ENCODE measurements at regions not wholly inside any gene's neighbourhood (a gene's known extent, or its start where the extent isn't known, plus 50 kb on each side); places are given as distances from the start of the nearest gene placed in this dataset.

DNA sequence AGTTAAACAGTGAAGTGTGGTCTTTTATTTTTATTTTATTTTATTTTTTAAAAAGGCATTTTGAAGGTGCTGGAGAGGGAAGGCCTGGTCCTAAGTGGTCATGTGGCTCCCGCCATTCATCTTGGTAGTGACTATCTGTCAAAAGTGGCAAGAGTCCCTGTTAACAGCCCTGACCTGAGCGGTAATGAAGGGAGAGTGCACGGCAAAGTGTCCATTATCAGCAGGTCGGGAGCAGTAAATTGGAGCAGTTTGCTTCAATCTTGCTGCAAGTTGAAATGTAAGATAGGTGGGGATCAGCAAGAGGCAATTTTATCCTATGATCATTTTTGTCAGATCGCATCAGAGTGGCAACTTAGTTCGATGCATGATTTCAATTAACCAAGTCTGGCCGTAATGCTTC is 227.4 kb upstream of the SP4 start:
- no peak overlapping the region for H3K27ac ChIP-seq
- H3K9me3 ChIP-seq, result no peaks in the 10 kb centered on the region
- no peak for ATAC-seq
- 43 to 81% methylated on average over 7 of the region's 7 CpGs for WGBS, 2 donors (ENCODE audit: low coverage in 1 of 2)
- H3K4me1 ChIP-seq, result no peaks in the 10 kb centered on the region
- TF ChIP-seq POLR2AphosphoS5 (IDR thresholded peaks at IDR 0.05), result no peak
- H3K36me3 ChIP-seq, result no peaks in the 10 kb centered on the region
- no peaks in the 10 kb centered on the region for H3K27me3 ChIP-seq
- H3K4me3 ChIP-seq, result no peak overlapping the region

DNA sequence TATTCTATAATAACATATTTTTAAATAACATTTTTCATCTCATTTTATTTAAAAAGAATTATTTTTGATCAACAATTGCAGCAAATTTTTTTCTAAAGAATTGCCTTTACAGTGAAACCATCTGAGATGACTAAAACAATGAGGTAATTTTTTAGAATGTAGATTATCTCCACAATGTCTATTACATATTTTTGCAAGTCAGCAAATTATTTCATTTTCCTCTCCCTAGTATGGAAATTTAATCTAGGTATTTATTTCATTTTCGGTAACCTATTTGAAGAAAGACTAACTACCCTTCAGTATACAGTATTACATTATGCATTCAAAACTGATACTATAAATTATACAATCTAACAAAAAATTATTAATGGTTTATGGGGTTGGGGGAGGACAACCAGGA is 213.2 kb upstream of the SP4 start:
- Histone ChIP-seq H3K9me3 (no peaks in the 10 kb centered on the region), H3K4me1 (no peaks in the 10 kb centered on the region), H3K36me3 (no peaks in the 10 kb centered on the region), H3K27ac (no peak overlapping the region), H3K27me3 (no peaks in the 10 kb centered on the region), H3K4me3 (no peak overlapping the region)
- ATAC-seq, result no peak
- 50 to 80% methylated on average over 1 of the region's 1 CpG for WGBS, 2 donors (ENCODE audit: low coverage in 1 of 2)
- TF ChIP-seq, protein P1, sequence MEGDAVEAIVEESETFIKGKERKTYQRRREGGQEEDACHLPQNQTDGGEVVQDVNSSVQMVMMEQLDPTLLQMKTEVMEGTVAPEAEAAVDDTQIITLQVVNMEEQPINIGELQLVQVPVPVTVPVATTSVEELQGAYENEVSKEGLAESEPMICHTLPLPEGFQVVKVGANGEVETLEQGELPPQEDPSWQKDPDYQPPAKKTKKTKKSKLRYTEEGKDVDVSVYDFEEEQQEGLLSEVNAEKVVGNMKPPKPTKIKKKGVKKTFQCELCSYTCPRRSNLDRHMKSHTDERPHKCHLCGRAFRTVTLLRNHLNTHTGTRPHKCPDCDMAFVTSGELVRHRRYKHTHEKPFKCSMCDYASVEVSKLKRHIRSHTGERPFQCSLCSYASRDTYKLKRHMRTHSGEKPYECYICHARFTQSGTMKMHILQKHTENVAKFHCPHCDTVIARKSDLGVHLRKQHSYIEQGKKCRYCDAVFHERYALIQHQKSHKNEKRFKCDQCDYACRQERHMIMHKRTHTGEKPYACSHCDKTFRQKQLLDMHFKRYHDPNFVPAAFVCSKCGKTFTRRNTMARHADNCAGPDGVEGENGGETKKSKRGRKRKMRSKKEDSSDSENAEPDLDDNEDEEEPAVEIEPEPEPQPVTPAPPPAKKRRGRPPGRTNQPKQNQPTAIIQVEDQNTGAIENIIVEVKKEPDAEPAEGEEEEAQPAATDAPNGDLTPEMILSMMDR (IDR thresholded peaks at IDR 0.05), result no peak

DNA sequence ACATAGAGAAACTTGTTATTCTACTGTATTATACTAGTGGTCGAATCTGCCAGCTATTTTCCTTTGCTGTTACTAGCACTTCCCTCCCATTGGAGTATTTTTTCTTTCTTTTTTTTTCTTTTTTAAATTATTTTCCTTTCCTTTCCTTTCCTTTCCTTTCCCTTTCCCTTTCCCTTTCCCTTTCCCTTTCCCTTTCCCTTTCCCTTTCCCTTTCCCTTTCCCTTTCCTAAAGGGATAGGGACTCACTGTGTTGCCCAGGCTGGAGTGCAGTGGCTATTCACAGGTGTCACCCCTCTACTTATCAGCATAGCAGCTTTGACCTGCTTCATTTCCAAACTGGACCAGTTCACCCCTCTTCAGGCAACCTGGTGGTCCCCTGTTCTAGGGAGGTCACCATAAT is 212.6 kb upstream of the SP4 start:
- H3K27ac ChIP-seq, result no peak overlapping the region
- no peak for ATAC-seq
- 100% methylated on average over 1 of the region's 1 CpG for WGBS, 2 donors (ENCODE audit: low coverage in 1 of 2)

DNA sequence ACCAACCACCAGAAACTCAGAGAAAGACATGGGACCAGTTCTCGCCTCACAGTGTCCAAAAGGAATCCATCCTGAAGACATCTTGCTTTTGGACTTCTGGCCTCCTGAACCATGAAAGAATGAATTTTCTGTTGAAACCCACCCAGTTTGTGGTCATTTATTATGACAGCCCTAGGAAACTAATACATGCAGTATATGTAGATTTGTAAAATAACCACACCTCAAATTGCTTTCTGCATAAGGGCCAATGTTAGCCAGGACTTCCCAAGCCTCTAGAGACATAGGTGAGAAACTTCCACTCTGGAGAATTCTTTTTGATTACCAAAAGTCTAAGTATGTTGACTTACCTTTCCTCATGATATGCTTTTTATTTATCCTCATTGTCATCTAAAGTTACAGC is 210.5 kb upstream of the SP4 start:
- ATAC-seq, result no peak
- no peaks in the 10 kb centered on the region for H3K4me1 ChIP-seq
- WGBS, 2 donors (ENCODE audit: low coverage in 1 of 2), result 35 to 86% methylated on average over 1 of the region's 1 CpG
- no peak overlapping the region for H3K4me3 ChIP-seq
- H3K9me3 ChIP-seq, result no peaks in the 10 kb centered on the region
- no peaks in the 10 kb centered on the region for H3K36me3 ChIP-seq
- H3K27me3 ChIP-seq, result no peaks in the 10 kb centered on the region
- TF ChIP-seq EP300 (IDR thresholded peaks at IDR 0.05) (no peak), POLR2AphosphoS5 (IDR thresholded peaks at IDR 0.05) (no peak), POLR2A (IDR thresholded peaks at IDR 0.05) (no peak)
- TF ChIP-seq, protein P1 (IDR thresholded peaks at IDR 0.05), result no peak
- H3K27ac ChIP-seq, result no peak overlapping the region

More for the DNA sequence above, 212.6 kb upstream of the SP4 start:
- Histone ChIP-seq H3K27me3 (no peaks in the 10 kb centered on the region), H3K9me3 (no peaks in the 10 kb centered on the region), H3K4me1 (no peaks in the 10 kb centered on the region), H3K36me3 (no peaks in the 10 kb centered on the region), H3K4me3 (no peak overlapping the region)
- no peak for TF ChIP-seq POLR2A (IDR thresholded peaks at IDR 0.05)
- TF ChIP-seq, protein P1 (IDR thresholded peaks at IDR 0.05), result no peak
- TF ChIP-seq EP300 (IDR thresholded peaks at IDR 0.05), result no peak
- no peak for TF ChIP-seq POLR2AphosphoS5 (IDR thresholded peaks at IDR 0.05)

DNA sequence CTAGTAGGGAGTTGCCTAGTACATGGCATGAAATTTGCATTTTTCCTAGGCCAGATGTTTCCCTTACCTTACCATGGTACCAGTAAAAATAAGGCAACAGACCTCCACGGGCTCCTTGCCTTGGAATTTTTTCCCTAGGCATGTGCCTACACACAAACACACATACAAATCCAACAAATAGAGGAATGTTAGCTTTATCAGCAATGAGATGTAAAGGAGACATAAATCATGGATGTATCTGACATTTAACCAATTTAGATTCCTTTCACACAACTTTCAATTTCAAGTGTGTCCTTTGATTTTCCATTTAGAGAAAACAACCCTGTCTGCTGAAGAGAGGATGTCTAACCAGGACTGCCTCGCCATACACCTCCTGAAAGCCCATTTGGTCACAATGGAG is 209.7 kb upstream of the SP4 start:
- H3K27ac ChIP-seq, result no peak overlapping the region
- ATAC-seq, result no peak
- no peaks in the 10 kb centered on the region for H3K36me3 ChIP-seq

More for the DNA sequence above, 209.7 kb upstream of the SP4 start:
- no peaks in the 10 kb centered on the region for H3K9me3 ChIP-seq
- TF ChIP-seq POLR2AphosphoS5 (IDR thresholded peaks at IDR 0.05), result no peak
- no peak for TF ChIP-seq EP300 (IDR thresholded peaks at IDR 0.05)
- TF ChIP-seq POLR2A (IDR thresholded peaks at IDR 0.05), result no peak
- TF ChIP-seq, protein P1 (IDR thresholded peaks at IDR 0.05), result no peak
- no peaks in the 10 kb centered on the region for H3K4me1 ChIP-seq
- no peak overlapping the region for H3K4me3 ChIP-seq
- WGBS, 2 donors (ENCODE audit: low coverage in 1 of 2), result 54 to 74% methylated on average over 2 of the region's 2 CpGs
- H3K27me3 ChIP-seq, result no peaks in the 10 kb centered on the region

Measured in gastroesophageal sphincter (tissue), 4 donors.